ENCODE measurements at regions not wholly inside any gene's neighbourhood (a gene's known extent, or its start where the extent isn't known, plus 50 kb on each side); places are given as distances from the start of the nearest gene placed in this dataset.
A peak's percentile ranks its signal among the peaks of the same experiment; 100 is the strongest.

DNA sequence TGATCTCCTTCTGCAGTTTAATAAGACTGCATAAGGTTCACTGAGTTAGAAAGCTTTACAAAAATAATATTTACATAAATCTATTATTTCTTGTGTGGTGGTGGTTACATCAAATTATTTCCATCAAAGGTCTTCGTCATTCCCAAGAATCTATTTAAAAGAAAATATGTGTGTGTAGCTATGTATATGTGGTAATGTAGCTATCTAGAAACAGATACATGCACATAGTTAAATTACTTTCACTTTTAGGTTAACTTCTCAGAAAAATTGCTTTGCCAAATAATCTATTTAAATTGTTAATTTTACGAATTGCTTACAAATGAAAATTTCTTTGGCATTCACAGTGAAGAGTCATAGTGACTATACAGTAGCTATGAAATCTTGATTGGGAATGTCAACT, 633.2 kb downstream of the DMRTA1 start:
- no peaks in the 10 kb centered on the region for H3K9me3 ChIP-seq (ENCODE audit: low read depth)
- Mint-ChIP-seq H3K36me3 (no peaks in the 10 kb centered on the region), H3K27me3 (ENCODE audit: insufficient read depth, low read depth) (no peaks in the 10 kb centered on the region), H3K9me3 (no peaks in the 10 kb centered on the region), H3K4me1 (no peaks in the 10 kb centered on the region), H3K27ac (no peak overlapping the region), H3K4me3 (no peak overlapping the region)
- no peak for DNase-seq (ENCODE audit: low spot score)
- H3K36me3 ChIP-seq: no peaks in the 10 kb centered on the region
- H3K4me3 ChIP-seq: no peak overlapping the region
- H3K9ac ChIP-seq: no peak overlapping the region
- no peaks in the 10 kb centered on the region for H3K27me3 ChIP-seq
- H3F3A ChIP-seq (ENCODE audit: low read depth): no peaks in the 10 kb centered on the region
- H2AFZ ChIP-seq (replicated peaks): peak overlapping the region; percentile 27
- H4K20me1 ChIP-seq (ENCODE audit: low read depth): no peaks in the 10 kb centered on the region
- no peak for TF ChIP-seq EZH2phosphoT487 (IDR thresholded peaks at IDR 0.05)
- TF ChIP-seq, protein P1, sequence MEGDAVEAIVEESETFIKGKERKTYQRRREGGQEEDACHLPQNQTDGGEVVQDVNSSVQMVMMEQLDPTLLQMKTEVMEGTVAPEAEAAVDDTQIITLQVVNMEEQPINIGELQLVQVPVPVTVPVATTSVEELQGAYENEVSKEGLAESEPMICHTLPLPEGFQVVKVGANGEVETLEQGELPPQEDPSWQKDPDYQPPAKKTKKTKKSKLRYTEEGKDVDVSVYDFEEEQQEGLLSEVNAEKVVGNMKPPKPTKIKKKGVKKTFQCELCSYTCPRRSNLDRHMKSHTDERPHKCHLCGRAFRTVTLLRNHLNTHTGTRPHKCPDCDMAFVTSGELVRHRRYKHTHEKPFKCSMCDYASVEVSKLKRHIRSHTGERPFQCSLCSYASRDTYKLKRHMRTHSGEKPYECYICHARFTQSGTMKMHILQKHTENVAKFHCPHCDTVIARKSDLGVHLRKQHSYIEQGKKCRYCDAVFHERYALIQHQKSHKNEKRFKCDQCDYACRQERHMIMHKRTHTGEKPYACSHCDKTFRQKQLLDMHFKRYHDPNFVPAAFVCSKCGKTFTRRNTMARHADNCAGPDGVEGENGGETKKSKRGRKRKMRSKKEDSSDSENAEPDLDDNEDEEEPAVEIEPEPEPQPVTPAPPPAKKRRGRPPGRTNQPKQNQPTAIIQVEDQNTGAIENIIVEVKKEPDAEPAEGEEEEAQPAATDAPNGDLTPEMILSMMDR (IDR thresholded peaks at IDR 0.05): no peak
- no peak for TF ChIP-seq EZH2 (IDR thresholded peaks at IDR 0.05)
- H3K4me1 ChIP-seq: no peaks in the 10 kb centered on the region
- no peak overlapping the region for H3K4me2 ChIP-seq
- H3K27ac ChIP-seq: no peak overlapping the region
- no peaks in the 10 kb centered on the region for H3K79me2 ChIP-seq (ENCODE audit: low read depth)

DNA sequence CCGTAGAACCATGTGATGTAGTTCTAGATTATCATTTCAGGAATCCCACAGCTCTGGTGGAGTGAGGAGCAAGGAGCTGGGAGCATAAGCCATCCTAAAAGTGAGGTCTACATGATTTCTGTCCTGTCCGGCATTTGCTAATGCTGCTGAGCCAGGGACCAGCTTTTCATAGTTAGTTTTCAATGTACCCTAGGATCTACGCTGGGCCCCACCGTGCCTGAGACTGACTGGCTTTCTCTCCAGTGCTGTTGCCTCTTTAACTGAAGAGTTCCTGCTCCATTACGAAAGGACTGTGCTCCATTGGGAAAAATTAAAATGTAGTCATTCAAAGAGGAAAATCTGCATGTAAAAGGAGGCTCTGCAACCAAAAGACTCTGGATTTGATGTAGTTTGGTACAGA, 634.8 kb downstream of the DMRTA1 start:
- H3K4me1 Mint-ChIP-seq: no peaks in the 10 kb centered on the region
- Histone ChIP-seq H4K20me1 (ENCODE audit: low read depth) (no peaks in the 10 kb centered on the region), H2AFZ (replicated peaks) (no peak overlapping the region), H3F3A (ENCODE audit: low read depth) (no peaks in the 10 kb centered on the region), H3K4me1 (no peaks in the 10 kb centered on the region), H3K36me3 (no peaks in the 10 kb centered on the region), H3K9me3 (ENCODE audit: low read depth) (no peaks in the 10 kb centered on the region), H3K79me2 (ENCODE audit: low read depth) (no peaks in the 10 kb centered on the region), H3K9ac (no peak overlapping the region), H3K27me3 (no peaks in the 10 kb centered on the region), H3K27ac (no peak overlapping the region), H3K4me2 (no peak overlapping the region), H3K4me3 (no peak overlapping the region)
- no peak overlapping the region for H3K4me3 Mint-ChIP-seq
- no peak overlapping the region for H3K27ac Mint-ChIP-seq
- TF ChIP-seq, protein P1 (IDR thresholded peaks at IDR 0.05): no peak
- no peak for TF ChIP-seq EZH2 (IDR thresholded peaks at IDR 0.05)
- no peak for TF ChIP-seq EZH2phosphoT487 (IDR thresholded peaks at IDR 0.05)
- DNase-seq (ENCODE audit: low spot score): no peak
- H3K9me3 Mint-ChIP-seq: peaks cover 6% of the 10 kb centered on the region
- no peaks in the 10 kb centered on the region for H3K36me3 Mint-ChIP-seq
- no peaks in the 10 kb centered on the region for H3K27me3 Mint-ChIP-seq (ENCODE audit: insufficient read depth, low read depth)

DNA sequence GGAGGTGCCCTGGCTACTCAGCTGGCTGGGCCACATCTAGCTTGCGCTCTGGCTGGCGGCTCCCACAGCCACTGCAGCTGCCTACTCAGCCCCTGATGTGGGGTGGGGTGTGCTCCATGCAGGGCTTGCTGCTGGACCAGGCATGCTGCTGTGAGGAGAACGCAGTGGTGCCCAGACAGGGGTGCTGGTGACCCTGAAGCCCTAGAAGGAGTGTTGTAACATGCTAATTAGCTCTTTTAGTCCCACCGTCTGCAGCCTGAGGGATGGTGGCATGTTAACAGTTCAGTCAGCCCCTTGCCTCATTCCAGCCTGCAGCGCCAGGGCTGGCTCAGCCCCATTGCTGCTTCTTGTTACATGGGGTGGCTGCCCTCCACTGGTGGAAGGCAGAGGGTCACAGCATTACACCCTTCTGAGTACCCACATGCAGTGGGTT, 642.3 kb downstream of the DMRTA1 start:
- peak; percentile 84 for DNase-seq (ENCODE audit: low spot score)
- Mint-ChIP-seq H3K4me1 (no peaks in the 10 kb centered on the region), H3K27ac (no peak overlapping the region), H3K27me3 (ENCODE audit: insufficient read depth, low read depth) (no peaks in the 10 kb centered on the region), H3K9me3 (peaks cover 8% of the 10 kb centered on the region), H3K36me3 (no peaks in the 10 kb centered on the region), H3K4me3 (no peak overlapping the region)
- no peak for TF ChIP-seq EZH2phosphoT487 (IDR thresholded peaks at IDR 0.05)
- TF ChIP-seq, protein P1 (IDR thresholded peaks at IDR 0.05): peak; percentile 70
- no peaks in the 10 kb centered on the region for H4K20me1 ChIP-seq (ENCODE audit: low read depth)
- H3K4me3 ChIP-seq: no peak overlapping the region
- H3K9ac ChIP-seq: no peak overlapping the region
- H3K27me3 ChIP-seq: no peaks in the 10 kb centered on the region
- no peak overlapping the region for H3K4me2 ChIP-seq
- no peaks in the 10 kb centered on the region for H3K9me3 ChIP-seq (ENCODE audit: low read depth)
- H3K36me3 ChIP-seq: no peaks in the 10 kb centered on the region
- no peak overlapping the region for H3K27ac ChIP-seq
- no peaks in the 10 kb centered on the region for H3F3A ChIP-seq (ENCODE audit: low read depth)
- H3K79me2 ChIP-seq (ENCODE audit: low read depth): no peaks in the 10 kb centered on the region
- H3K4me1 ChIP-seq: no peaks in the 10 kb centered on the region
- H2AFZ ChIP-seq (replicated peaks): peak overlapping the region; percentile 91

Data from neural progenitor cell (in vitro differentiated cells).